ENCODE measurements at regions not wholly inside any gene's neighbourhood (a gene's known extent, or its start where the extent isn't known, plus 50 kb on each side); places are given as distances from the start of the nearest gene placed in this dataset.

GRCh38 chr5:129378961-129379360 is 81.1 kb upstream of the ADAMTS19 start:
- no peaks in the 10 kb centered on the region for H3K9me3 ChIP-seq

DNA sequence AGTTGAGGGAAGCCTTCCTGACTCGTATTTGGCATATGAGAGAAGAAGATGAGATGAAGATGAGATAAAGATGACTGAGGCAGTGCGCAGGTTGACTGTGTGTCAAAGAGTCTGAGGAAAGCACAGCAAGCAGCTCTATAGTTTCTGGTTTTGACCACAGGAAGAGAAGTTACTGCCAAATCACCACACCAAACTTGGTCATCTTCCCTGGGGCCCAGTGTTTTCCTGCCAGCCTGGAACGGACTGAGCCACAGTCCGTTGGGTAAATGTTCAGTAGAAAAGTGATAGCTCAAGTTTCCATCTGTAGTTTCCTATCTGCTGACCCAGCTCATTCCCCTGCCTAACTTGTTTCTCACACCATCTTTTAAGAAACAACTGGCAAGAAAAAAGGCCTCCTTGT is 80.7 kb upstream of the ADAMTS19 start:
- intact Hi-C loops (cut with DNase I), result no loop called here
- H3K36me3 ChIP-seq, result no peaks in the 10 kb centered on the region
- ATAC-seq (no peak), DNase-seq (no peak)
- H3K27ac ChIP-seq, result no peak overlapping the region
- H3K4me1 ChIP-seq, result no peaks in the 10 kb centered on the region
- H3K9me3 ChIP-seq, result no peaks in the 10 kb centered on the region
- H3K4me3 ChIP-seq, result no peak overlapping the region
- no peaks in the 10 kb centered on the region for H3K27me3 ChIP-seq
- TF ChIP-seq CTCF (IDR thresholded peaks at IDR 0.05), result no peak

More at GRCh38 chr5:129378961-129379360, 81.1 kb upstream of the ADAMTS19 start:
- Histone ChIP-seq H3K27ac (no peak overlapping the region), H3K4me1 (no peaks in the 10 kb centered on the region), H3K4me3 (no peak overlapping the region), H3K36me3 (no peaks in the 10 kb centered on the region), H3K27me3 (no peaks in the 10 kb centered on the region)
- intact Hi-C loops (cut with DNase I), result no loop called here
- ATAC-seq (no peak), DNase-seq (no peak)
- no peak for TF ChIP-seq CTCF (IDR thresholded peaks at IDR 0.05)

GRCh38 chr5:129382921-129383672 is 77.0 kb upstream of the ADAMTS19 start:
- Histone ChIP-seq H3K4me1 (no peaks in the 10 kb centered on the region), H3K36me3 (no peaks in the 10 kb centered on the region), H3K27me3 (no peaks in the 10 kb centered on the region), H3K9me3 (no peaks in the 10 kb centered on the region), H3K27ac (no peak overlapping the region), H3K4me3 (no peak overlapping the region)
- ATAC-seq (no peak), DNase-seq (no peak)
- intact Hi-C loops (cut with DNase I), result no loop called here
- TF ChIP-seq CTCF (IDR thresholded peaks at IDR 0.05), result no peak

DNA sequence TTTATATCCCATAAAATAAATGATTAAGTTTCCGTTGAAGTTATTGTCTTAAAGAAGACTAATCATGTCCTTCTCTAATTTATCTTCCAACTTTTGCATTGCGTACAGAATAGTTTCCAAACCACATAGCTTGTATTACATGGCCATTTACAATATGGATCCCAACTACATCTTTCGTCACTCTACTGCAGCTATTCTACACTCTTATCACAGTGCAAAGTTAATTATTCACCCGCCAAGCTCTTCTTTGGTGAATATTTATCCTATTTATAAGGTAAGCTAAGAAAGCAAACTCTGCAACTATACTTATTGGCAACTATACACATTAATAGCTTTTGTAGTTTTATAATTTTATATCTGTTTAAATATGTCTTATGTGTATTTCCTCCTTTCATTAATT is 75.9 kb upstream of the ADAMTS19 start:
- H3K36me3 ChIP-seq, result no peaks in the 10 kb centered on the region
- no peak for TF ChIP-seq CTCF (IDR thresholded peaks at IDR 0.05)
- H3K27me3 ChIP-seq, result no peaks in the 10 kb centered on the region
- ATAC-seq (no peak), DNase-seq (no peak)
- no peaks in the 10 kb centered on the region for H3K4me1 ChIP-seq
- intact Hi-C loops (cut with DNase I), result no loop called here
- H3K9me3 ChIP-seq, result no peaks in the 10 kb centered on the region
- H3K27ac ChIP-seq, result no peak overlapping the region
- no peak overlapping the region for H3K4me3 ChIP-seq

GRCh38 chr5:129384736-129385135 is 75.4 kb upstream of the ADAMTS19 start:
- Histone ChIP-seq H3K4me3 (no peak overlapping the region), H3K9me3 (no peaks in the 10 kb centered on the region), H3K36me3 (no peaks in the 10 kb centered on the region), H3K4me1 (no peaks in the 10 kb centered on the region), H3K27me3 (no peaks in the 10 kb centered on the region), H3K27ac (no peak overlapping the region)
- intact Hi-C loops (cut with DNase I), result no loop called here
- ATAC-seq, result no peak
- DNase-seq, result no peak
- no peak for TF ChIP-seq CTCF (IDR thresholded peaks at IDR 0.05)
